Stimulated activated CD4-positive, alpha-beta T cell treated with anti-CD3 and anti-CD28 coated beads, Interleukin-4, amount 100 ng/mL, for 1 hour (primary cell): ENCODE measurements at regions not wholly inside any gene's neighbourhood (a gene's known extent, or its start where the extent isn't known, plus 50 kb on each side); places are given as distances from the start of the nearest gene placed in this dataset.
"Not testable (repeated sequence)": the region's sequence is repeated elsewhere in the genome, so short reads cannot be mapped to it uniquely, and the experiment has no call there.

Experiments
- DNase-seq: peaks from one replicate; pipeline ENCODE4 v3.0.0-alpha.2; 2020

- no peak for DNase-seq
These were observed 255.2 kb downstream of the NR2F2 start for GRCh38 chr15:96585484-96586386.

- DNase-seq: no peak
These were observed 256.4 kb downstream of the NR2F2 start for GRCh38 chr15:96586901-96587300.

DNA sequence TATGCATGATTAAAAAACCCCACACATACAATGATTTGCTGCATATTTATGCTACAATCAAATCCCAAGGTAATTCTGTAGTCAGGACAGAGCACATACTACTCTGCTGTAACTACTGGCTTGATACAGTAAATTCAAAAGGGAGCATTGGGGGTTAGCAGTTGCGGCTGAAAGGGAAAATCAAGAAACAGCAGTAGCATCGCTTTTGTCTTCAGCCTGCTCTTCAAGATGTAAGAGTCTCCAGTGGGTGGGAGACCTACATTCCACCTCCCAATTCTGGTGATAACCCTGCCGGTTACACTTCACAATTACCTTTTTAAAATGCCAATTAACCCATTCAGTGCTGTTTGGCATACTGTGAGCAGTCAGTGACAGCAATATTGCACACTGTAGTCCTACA lies 259.4 kb downstream of the NR2F2 start:
- DNase-seq: no peak

GRCh38 chr15:96593735-96594134 lies 263.2 kb downstream of the NR2F2 start:
- DNase-seq: no peak

GRCh38 chr15:96595951-96596350 lies 265.5 kb downstream of the NR2F2 start:
- no peak for DNase-seq

DNA sequence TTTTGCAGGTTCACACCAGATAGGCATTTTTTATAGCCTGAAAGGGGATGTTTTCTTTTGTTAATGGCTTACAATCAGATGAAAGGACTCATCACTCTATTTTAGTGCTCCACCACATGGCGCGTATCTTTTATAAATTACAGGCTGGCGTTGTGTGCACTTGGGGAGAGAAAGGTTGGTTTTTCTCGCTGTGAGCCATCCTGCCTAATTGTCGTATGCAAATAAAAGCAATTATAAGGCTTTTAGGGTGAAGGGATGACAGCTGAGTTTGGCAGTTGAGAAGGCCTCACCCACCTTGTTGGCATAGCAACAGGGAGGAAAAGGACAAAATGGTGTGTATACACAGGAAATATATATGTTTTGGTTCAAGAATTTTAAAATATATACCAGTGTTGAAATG lies 268.0 kb downstream of the NR2F2 start:
- DNase-seq: no peak

DNA sequence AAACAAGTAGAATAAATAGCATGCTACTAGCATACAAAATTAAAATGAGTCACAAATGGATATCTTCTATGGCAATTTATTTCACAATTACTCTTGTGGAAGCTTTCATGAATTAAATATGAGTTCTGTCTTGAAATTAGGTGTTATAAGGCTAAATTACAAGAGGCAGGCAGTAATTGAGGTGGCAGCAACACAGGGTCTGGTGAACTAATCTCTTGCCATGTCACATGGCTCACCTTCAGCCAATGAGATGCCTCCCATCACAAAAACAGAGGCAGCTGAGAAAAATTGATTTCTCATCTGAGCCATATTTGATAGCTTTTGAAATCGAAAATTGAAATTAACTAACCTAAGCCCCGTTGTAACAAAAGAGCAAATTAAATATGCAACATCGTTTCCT lies 268.8 kb downstream of the NR2F2 start:
- DNase-seq: no peak

DNA sequence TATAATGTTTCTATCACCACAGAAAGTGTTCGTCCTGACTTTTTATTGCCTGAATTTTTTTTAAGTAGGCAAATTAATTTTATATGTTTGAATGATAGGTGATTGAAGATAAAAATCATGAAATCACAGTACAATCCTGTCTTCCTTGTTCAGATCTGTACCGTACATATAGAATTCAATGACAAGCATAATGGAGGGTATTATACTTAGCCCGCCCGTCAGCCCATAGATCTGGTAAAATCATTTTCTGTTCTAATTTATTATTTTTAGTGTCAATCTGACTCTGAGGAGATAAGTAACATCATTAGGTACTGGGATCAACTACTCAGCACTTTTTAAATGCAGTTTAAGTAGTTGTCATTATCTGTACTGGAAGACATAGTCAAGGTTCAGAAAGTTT lies 269.9 kb downstream of the NR2F2 start:
- DNase-seq: no peak

GRCh38 chr15:96606617-96607016 lies 276.1 kb downstream of the NR2F2 start:
- no peak for DNase-seq

GRCh38 chr15:96610757-96611156 lies 280.3 kb downstream of the NR2F2 start:
- no peak for DNase-seq

DNA sequence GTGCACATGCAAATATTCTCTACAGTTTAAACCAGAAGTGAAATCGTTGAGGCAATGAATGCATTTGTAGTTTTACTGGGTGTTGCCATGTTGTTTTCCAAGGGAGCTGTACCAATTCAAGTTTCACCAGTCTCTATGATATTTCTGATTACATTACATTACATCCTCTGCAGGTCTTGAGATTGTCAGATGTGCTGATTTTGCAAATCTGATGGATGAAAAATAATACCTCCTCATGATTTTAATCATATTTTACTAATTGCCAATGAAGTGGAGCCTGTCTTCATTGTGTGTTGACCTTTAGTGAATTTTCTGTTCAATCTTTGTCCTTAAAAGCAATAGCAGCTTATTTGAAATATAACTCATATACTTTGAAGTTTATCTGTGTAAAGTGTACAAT lies 282.4 kb downstream of the NR2F2 start:
- DNase-seq: no peak

- no peak for DNase-seq
These were observed 288.7 kb downstream of the NR2F2 start for GRCh38 chr15:96619174-96619573.

GRCh38 chr15:96622714-96623113 lies 292.2 kb downstream of the NR2F2 start:
- no peak for DNase-seq

DNA sequence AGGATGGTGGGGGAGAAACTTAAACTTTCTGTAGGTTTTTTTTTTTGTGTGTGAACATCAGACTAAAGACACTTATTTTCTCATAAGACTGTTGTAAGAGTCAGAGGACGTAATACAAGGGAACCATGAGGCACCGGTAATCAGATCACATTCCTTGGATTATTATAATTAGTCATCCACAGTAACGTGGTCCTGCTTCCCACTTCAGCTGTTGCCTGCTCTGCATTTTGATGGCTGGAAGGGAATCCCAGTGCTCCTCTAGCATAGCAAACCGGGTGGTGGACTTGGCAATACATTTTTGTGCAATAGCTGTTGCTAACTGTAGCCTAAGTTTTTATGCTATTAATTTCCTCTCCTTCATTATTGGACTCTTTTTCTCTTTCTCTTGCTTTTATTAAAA lies 294.8 kb downstream of the NR2F2 start:
- DNase-seq: no peak

GRCh38 chr15:96627031-96627568 lies 296.6 kb downstream of the NR2F2 start:
- DNase-seq: no peak

DNA sequence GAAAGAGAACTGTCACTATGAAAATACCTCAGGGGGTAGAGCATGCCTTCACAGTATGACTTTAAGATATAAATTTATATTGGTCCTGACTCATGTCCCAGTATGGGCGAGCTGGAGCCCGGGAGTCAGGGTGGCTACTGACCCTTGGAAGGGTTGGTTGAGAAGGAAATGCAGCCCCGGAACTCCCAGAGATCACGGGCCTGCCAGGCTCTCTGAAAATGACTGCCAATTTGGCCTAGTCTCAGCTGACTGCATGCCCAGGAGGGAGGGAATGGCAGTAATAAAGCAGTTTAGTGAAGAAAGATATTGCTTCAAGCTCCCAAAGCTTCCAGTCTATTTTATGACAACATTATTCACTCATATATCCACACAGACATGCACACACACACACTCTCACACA lies 299.0 kb downstream of the NR2F2 start:
- no peak for DNase-seq

DNA sequence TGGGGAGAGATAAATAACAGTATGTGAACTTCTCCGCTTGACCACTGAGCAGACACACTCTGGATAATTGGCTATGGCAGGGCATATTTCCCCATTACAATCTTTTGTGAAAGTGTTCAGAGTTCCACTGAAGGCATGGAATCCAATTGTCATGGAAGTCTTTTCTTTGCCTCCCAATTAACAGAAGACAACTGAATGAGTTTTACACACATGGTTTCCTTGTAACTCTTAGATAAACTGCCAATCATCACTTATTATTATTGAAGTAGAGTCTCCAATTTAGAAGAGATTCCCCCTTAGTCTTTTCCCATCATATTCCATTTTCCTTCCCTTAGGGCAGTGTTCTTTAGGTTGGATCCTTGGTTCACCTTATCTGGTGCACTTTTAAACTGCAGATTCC lies 308.3 kb downstream of the NR2F2 start:
- no peak for DNase-seq

- no peak for DNase-seq
These were observed 315.3 kb downstream of the NR2F2 start for GRCh38 chr15:96645796-96646195.

DNA sequence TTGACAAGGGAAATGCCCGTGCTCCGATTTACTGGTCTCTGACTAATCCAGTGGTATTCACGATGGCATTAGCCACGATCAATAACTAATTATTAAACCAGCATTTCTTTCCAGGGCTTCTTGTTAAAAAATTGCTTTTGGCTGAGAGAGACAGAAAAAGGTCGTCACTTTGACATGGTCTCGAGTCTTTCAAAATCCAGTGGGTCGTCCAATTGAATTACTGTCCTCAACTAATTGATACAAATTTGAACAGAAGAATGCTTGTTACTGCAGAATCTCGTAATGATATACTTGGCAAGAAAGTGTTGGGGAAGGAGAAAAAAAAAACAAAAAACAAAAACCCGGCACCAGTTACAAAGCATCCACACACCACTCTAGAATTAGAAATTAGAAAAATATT lies 318.4 kb downstream of the NR2F2 start:
- no peak for DNase-seq

DNA sequence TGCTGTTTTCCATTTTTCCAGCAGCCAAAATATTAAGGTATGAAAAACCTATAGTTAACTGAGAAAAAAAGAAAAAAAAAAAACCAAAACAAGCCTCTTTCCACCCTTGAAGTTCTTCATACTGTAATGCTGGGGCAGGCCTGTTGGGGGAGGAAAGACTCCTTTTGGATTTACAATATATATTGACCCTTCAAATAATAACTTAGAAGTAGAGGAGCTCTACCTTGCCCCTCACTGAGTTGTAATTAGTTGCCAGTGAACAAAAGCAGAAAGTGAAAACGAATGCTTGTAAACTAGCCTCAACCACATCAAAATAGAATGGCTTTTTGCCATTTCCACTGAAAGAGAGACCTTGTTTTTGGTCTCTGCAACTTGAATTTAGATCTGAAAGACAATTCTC lies 326.6 kb downstream of the NR2F2 start:
- DNase-seq: no peak

- DNase-seq: not testable (repeated sequence)
These were observed 336.5 kb downstream of the NR2F2 start for GRCh38 chr15:96666979-96667378.

- no peak for DNase-seq
These were observed 339.9 kb downstream of the NR2F2 start for GRCh38 chr15:96670389-96670788.

- no peak for DNase-seq
These were observed 342.1 kb downstream of the NR2F2 start for GRCh38 chr15:96672629-96673028.

DNA sequence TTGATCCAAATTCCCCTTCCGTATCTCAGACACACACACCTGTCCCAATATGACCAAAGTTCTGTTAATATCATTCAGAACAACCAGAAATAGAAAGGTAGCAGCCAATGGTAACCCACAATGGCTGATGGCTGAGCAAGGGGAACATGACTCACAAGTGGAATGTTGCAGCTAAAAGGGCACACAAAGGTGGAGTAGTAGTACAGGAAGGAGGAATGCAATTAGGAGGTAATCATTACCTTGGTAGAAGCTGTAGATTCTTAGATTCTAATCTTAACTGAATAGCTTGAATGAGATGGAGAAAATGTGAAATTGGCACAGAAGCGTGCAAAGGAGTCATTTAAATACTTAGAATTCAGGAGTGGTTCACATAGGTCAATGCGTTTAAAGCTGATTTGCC lies 347.9 kb downstream of the NR2F2 start:
- no peak for DNase-seq
